Erythroblast (primary cell): ENCODE measurements at regions not wholly inside any gene's neighbourhood (a gene's known extent, or its start where the extent isn't known, plus 50 kb on each side); places are given as distances from the start of the nearest gene placed in this dataset.

Source experiments
- GATA1 ChIP-seq: IDR thresholded peaks from 2 replicates; pipeline ENCODE4 v1.6.1; 2011; ENCODE audit warnings: low read depth, mild to moderate bottlenecking, control low read depth, low read length, moderate library complexity
- POLR2A ChIP-seq: IDR thresholded peaks from 2 replicates; pipeline ENCODE4 v1.6.1; 2011; ENCODE audit warnings: mild to moderate bottlenecking, low read length

DNA sequence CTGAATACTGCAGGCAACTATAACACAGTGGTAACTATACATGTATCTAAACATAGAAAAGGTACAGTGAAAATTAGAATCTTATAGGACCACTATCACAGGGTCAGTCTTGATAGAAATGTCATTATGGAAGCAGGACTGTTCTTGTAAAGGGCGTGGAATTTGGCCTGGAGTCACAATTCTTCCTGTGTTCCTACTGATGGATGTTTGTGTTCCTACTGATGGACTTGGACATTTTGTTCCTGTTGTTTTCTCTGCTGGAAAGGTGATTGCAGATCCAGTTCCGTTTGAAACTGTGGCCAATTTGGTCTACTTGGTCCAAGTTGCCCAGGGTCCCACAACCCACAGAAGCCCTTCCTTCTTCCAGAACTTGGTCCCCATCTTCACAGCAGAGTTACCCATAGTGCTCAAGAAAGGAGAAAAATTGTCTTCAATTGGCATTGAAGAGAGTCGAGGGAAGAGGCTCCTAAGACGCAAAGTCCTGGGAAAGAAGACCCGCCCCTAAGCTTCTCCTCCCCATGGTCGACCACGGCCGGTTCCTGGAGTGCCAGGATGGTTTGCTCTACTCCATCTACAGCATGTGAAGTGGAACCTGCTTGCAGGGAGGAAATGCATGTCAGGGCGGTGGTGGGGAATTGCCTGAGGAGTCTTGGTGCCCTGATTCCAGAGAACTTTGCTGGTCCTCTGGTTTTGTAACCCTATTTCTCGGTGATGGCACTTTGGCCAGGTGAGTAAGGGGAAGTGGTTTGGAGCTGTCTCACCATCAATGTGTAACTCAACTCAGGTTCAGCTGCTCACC is 102.8 kb upstream of the RAB12 start:
- TF ChIP-seq POLR2A: no peak
- TF ChIP-seq GATA1: no peak
